Tongue (tissue), 1 donor: ENCODE measurements at regions not wholly inside any gene's neighbourhood (a gene's known extent, or its start where the extent isn't known, plus 50 kb on each side); places are given as distances from the start of the nearest gene placed in this dataset.
A peak's percentile ranks its signal among the peaks of the same experiment; 100 is the strongest.
"Not testable (repeated sequence)": the region's sequence is repeated elsewhere in the genome, so short reads cannot be mapped to it uniquely, and the experiment has no call there.

ENCODE experiments used
- DNase-seq: peaks from one replicate; pipeline ENCODE4 v3.0.0-alpha.2; 2015

GRCh38 chr4:52157071-52157470 is 106.0 kb downstream of the SPATA18 start:
- not testable (repeated sequence) for DNase-seq

- peak; percentile 59 for DNase-seq
Observed at GRCh38 chr4:52157641-52158316, 106.7 kb downstream of the SPATA18 start.

GRCh38 chr4:52160859-52161258 is 109.8 kb downstream of the SPATA18 start:
- DNase-seq = no peak

- no peak for DNase-seq
Observed at GRCh38 chr4:52164116-52164515, 113.0 kb downstream of the SPATA18 start.

GRCh38 chr4:52172166-52172565 is 121.1 kb downstream of the SPATA18 start:
- no peak for DNase-seq

- peak; percentile 54 for DNase-seq
Observed at GRCh38 chr4:52173470-52174045, 122.5 kb downstream of the SPATA18 start.

GRCh38 chr4:52187603-52188002 is 136.5 kb downstream of the SPATA18 start:
- DNase-seq = no peak

GRCh38 chr4:52192001-52192400 is 140.9 kb downstream of the SPATA18 start:
- no peak for DNase-seq

GRCh38 chr4:52192721-52193135 is 141.6 kb downstream of the SPATA18 start:
- DNase-seq = peak; percentile 45

- DNase-seq = no peak
Observed at GRCh38 chr4:52195869-52196268, 144.8 kb downstream of the SPATA18 start.

- DNase-seq = no peak
Observed at GRCh38 chr4:52196606-52197130, 145.6 kb downstream of the SPATA18 start.

- DNase-seq = peak; percentile 67
Observed at GRCh38 chr4:52197306-52197705, 146.2 kb downstream of the SPATA18 start.

- peak; percentile 80 for DNase-seq
Observed at GRCh38 chr4:52198294-52198693, 147.2 kb downstream of the SPATA18 start.

- no peak for DNase-seq
Observed at GRCh38 chr4:52199574-52200338, 148.7 kb downstream of the SPATA18 start.

- DNase-seq = no peak
Observed at GRCh38 chr4:52200339-52200725, 149.2 kb downstream of the SPATA18 start.

- no peak for DNase-seq
Observed at GRCh38 chr4:52201715-52202114, 150.6 kb downstream of the SPATA18 start.

GRCh38 chr4:52202251-52202779 is 151.2 kb downstream of the SPATA18 start:
- peak; percentile 25 for DNase-seq

GRCh38 chr4:52202931-52203330 is 151.8 kb downstream of the SPATA18 start:
- DNase-seq = no peak

GRCh38 chr4:52203351-52203750 is 152.2 kb downstream of the SPATA18 start:
- DNase-seq = no peak

- no peak for DNase-seq
Observed at GRCh38 chr4:52204921-52205320, 153.8 kb downstream of the SPATA18 start.

GRCh38 chr4:52207146-52207545 is 156.0 kb downstream of the SPATA18 start:
- not testable (repeated sequence) for DNase-seq

- DNase-seq = peak; percentile 68
Observed at GRCh38 chr4:52212702-52213101, 161.6 kb downstream of the SPATA18 start.

- no peak for DNase-seq
Observed at GRCh38 chr4:52231526-52231925, 180.4 kb downstream of the SPATA18 start.
